Loucy (cell line): ENCODE measurements at regions not wholly inside any gene's neighbourhood (a gene's known extent, or its start where the extent isn't known, plus 50 kb on each side); places are given as distances from the start of the nearest gene placed in this dataset.

Source experiments
- EZH2phosphoT487 ChIP-seq: fragments of 200-600 bp; IDR thresholded peaks from 2 replicates; pipeline ENCODE4 v1.6.1; 2018; ENCODE audit warnings: antibody characterized with exemption, mild to moderate bottlenecking, moderate library complexity, borderline replicate concordance
- TF ChIP-seq, protein P1 (sequence below): fragments of 200-600 bp; sonication (generic); conservative IDR thresholded peaks from 2 replicates; pipeline ENCODE4 v1.5.1; 2014; ENCODE audit warnings: mild to moderate bottlenecking, antibody characterized with exemption, low read length

DNA sequence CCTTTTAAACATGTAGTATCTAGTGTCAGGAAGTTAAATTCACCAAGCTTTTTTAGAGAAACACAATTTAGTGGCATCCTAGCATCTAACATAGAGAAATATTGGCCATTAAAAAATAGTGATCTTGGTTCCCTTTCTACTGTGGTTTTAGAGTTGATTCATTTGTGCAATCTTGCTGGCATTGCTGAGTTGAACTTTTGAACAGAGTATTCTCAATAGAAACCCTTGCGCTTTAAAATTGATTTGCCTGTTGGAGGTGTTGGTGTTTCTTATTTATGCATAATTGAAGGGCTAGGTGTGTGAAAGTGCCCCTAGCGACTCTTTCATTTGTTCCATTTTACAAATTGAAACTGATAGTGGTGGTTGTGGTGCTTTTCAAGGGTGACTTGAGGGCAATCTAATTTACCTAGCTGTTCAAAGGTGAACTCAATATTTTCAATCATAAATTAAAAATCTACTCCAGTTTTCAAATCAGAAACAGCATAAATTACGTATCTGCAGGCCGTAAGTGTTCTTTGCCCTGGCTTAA is 73.0 kb upstream of the MPDZ start:
- TF ChIP-seq, protein P1, sequence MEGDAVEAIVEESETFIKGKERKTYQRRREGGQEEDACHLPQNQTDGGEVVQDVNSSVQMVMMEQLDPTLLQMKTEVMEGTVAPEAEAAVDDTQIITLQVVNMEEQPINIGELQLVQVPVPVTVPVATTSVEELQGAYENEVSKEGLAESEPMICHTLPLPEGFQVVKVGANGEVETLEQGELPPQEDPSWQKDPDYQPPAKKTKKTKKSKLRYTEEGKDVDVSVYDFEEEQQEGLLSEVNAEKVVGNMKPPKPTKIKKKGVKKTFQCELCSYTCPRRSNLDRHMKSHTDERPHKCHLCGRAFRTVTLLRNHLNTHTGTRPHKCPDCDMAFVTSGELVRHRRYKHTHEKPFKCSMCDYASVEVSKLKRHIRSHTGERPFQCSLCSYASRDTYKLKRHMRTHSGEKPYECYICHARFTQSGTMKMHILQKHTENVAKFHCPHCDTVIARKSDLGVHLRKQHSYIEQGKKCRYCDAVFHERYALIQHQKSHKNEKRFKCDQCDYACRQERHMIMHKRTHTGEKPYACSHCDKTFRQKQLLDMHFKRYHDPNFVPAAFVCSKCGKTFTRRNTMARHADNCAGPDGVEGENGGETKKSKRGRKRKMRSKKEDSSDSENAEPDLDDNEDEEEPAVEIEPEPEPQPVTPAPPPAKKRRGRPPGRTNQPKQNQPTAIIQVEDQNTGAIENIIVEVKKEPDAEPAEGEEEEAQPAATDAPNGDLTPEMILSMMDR = no peak
- TF ChIP-seq EZH2phosphoT487 = no peak
